Stimulated activated CD8-positive, alpha-beta memory T cell treated with anti-CD3 and anti-CD28 coated beads, Interleukin-2, amount 100 ng/mL, for 48 hours (primary cell): ENCODE measurements at regions not wholly inside any gene's neighbourhood (a gene's known extent, or its start where the extent isn't known, plus 50 kb on each side); places are given as distances from the start of the nearest gene placed in this dataset.

ENCODE experiments used
- DNase-seq, 2 donors: peaks; one replicate each; pipeline ENCODE4 v3.0.0-alpha.2; 2020; ENCODE audit warnings: low read depth in 2 of 2

DNA sequence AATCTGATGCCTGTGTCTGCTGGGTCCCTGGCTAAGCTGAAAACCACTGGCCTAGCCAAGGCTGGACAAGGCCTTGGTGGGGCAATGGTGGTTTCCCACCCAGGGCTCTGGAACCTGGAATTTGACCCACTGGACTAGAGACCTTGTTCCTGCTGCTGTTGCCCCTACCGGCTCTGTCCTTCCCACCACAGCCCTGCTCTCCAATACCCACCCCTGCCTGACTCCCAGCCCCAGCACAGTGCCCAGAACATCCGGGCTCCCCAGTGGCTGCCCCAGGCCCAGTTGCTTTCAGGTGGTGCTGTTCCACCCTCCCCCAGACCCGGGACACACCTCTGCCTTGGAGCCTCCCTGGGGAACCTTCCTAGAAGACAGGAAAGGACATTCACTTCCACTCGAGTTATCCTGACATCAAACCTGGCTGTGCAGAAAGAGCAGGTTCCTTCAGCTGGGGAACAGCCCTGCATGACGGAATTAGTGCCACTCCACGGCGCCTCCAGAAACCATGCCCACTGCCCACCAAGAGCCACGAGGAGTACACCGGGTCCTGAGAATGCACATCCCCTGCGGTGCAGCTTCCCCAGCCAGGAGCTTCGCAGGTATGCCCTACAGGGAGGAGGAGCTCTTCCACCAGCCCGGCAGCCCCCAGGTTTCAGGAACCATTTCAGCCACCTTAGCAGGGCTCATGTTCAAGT is 152.8 kb downstream of the OAT start:
- DNase-seq: no peak

- no peak for DNase-seq
Observed at GRCh38 chr10:124265391-124265745, 153.4 kb downstream of the OAT start.

DNA sequence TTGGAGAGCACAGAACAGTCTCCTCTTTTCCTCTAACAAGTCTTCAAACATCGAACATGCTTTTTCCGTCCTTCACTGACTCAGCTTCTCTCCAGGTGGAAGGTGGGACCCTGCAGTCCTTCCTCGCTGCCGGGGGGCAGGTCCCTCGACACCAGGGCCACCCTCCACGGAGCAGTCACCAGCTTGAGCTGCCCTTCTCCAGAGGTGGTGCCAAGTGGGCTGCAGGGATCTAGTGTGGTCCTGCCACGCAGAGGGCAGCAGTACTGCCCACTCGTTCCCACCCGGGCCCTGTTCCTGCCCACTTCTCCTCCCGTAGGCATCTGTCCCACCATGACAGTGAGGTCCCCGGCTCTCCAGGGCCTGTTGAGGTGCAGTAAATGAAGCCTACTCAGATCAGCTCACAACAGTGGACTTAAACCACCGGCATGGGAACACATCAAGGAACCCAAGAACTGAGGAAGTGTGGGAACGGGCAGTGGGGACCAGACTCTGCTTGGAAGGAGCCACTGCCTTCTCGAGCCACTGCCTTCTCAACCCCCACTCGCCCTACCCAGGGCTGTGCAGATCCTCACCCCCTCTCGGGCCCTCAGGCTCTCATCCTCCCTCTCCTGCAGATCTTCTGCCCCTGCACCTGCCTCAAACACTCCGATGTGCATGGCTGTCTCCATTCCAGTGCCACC is 153.9 kb downstream of the OAT start:
- DNase-seq: no peak

- no peak for DNase-seq
Observed at GRCh38 chr10:124264271-124264670, 154.5 kb downstream of the OAT start.

- no peak for DNase-seq
Observed at GRCh38 chr10:124263726-124264125, 155.0 kb downstream of the OAT start.

DNA sequence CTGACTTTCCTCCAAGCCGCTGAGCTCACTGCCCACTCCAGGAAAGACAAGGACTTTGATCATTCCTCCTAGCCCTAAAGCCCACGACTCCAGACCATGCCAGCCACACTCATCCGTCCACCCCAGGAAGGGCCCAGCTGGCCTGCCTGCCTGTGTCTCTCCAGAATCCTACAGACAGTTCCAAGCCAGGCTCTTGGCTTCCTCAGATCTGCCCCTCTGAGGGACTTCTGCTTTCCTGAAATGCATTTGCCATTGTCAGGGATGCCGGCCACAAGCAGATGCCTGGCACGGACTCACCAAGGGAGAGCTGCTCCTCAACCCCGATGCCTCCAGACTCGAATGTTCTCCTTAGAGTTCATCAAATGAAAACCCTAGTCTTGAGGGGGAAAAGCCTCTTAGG is 155.8 kb downstream of the OAT start:
- no peak for DNase-seq

DNA sequence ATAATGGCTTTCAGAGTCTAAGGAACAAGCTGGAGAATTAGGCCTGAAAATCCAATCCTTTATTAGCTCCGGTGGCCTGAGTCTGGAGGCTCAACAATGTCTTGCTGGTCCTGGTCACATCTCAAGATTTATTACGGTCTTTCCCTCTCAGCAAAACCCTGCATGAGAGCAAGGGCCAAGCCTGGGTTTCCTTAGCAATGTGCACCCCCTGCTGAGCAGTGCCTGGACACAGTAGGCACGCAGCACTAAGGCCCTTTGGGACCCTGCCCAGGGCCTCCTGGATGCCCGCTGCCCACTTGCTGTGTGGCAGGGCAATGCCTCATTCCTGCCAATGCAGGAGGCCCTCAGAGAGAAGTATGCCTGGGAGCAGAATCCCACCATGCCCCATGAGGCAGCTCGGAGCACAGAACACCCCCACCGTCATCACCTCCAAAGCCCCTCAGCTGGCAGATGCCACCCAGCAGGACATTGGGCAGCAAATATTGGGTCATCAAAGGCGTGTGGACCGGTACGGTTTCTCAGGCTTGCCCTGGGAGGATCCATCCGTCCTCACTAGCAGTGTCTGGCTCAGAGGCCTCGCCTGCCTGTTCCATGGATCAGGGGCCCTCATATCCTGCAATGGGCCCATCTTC is 156.4 kb downstream of the OAT start:
- no peak for DNase-seq

DNA sequence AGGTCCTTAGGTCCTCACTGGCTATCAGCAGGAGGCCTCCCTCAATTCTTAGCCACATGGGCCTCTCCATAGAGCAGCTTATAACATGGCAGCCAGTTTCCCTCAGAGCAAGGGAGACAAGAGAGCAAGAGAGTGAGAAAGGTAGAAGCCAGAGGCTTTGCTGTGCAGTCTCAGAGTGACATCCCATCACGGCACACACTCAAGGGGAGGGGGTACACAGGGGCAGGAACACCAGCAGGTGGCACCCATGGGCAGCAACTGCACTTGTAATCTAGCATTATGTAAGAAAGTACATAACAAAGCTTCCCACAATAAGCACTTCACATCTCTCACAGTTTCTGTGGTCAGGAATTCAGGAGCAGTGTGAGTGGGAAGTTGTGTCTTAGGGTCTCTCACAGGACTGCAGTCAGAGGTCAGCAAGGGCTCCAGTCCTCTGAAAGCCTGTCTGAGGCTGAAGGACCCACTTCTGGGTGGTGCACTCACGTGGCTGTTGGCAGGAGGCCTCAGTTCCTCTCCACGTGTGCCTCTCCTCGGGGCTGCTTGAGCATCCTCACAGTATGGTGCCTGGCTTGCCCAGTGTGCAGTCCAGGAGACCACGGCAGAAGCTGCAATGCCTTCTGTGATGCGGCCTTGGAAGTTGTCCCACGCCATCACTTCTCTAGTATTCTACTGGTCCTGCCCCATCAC is 159.4 kb downstream of the OAT start:
- no peak for DNase-seq

DNA sequence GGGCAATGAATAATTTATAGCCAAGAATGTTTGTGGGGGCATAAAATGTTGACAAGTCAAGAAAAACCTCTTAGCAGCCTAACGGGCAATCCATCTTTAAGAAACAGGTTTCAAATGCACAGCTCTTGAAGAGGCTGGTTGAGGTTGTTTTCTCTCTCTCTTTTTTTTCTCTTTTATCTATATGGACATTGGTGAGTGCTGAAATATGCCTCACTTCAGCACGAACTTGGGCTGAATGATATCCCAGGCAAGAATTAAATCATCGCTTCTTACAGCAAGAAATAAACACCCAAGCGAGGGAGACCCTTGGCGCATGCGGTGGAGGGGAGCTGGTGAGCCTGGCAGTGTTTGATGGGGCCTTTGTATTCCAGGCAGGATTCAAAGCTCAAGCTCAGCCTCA is 160.9 kb downstream of the OAT start:
- no peak for DNase-seq

DNA sequence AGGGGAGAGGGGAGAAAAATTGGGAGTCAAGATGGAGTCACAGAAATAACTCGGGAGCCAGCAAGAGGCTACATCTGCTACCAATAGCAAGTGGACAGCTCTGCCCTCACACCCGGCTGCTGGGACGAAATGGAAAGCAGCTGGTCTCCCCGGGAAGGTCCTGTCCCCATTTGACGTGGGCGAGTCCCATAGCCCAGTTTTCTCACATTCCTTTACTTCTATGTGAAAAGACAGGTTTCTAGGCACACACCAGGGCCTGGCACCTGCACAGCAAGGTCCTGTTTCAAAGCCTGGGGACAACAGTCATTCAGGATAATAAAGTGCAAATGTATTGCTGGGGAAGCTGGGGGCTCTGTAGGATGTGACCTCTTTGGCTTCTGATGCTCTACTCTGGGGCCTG is 162.6 kb downstream of the OAT start:
- DNase-seq: no peak

GRCh38 chr10:124255556-124255955 is 162.2 kb upstream of the CHST15 start:
- DNase-seq: no peak

DNA sequence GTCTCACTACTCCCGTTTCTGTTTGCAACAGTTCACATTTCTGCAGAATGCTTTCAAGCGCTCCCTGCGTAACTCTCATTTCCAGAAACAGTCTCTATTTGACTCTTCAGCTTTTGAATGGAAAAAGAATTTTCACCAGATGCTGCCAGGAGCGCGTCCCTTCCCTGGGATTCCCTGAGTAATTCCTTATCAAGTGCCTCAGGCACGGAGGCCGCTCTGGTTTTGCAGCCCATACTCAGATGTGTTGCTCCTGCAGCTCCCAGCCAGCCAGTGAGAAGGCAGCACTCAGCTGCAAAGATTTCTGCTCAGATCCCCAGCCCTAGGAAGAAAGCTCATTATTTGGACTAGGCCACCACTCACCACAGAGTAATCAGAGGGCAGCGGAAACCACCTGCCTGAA is 161.1 kb upstream of the CHST15 start:
- DNase-seq: no peak

GRCh38 chr10:124253006-124253405 is 159.6 kb upstream of the CHST15 start:
- no peak for DNase-seq

GRCh38 chr10:124252097-124252715 is 158.8 kb upstream of the CHST15 start:
- no peak for DNase-seq

GRCh38 chr10:124251317-124252065 is 158.1 kb upstream of the CHST15 start:
- DNase-seq: no peak

- DNase-seq: no peak
Observed at GRCh38 chr10:124250506-124250905, 157.1 kb upstream of the CHST15 start.

DNA sequence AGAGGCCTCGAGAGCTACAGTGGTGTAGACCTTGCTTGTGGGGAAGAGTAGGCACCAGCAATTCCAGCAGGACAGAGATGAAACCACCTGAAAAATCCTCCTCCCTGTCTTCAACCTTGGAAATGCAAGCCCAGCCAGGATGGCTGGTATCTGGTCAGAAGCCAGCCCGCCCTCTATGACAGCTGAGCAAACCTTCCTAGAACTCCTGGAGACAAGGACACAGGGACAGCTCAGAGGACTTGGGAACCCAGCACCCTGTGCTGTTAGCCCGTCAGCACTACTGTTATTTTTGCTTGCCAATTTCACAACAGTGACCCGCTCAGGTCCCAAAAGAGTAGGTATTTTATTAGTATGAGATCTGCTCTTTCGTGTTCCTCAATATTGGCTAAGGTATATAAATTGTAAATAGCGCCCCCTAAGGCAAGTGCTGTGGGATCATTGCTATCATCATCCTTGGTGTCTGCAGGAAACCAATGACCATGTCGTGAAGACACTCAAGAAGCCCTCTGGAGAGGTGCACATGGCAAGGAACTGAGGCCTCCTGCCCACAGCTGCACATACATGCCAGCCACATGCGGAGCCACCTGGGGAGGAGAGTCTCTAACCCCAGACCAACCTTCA is 156.5 kb upstream of the CHST15 start:
- no peak for DNase-seq

GRCh38 chr10:124249196-124249595 is 155.8 kb upstream of the CHST15 start:
- no peak for DNase-seq

GRCh38 chr10:124248056-124249045 is 155.0 kb upstream of the CHST15 start:
- DNase-seq: no peak
